ENCODE measurements at regions not wholly inside any gene's neighbourhood (a gene's known extent, or its start where the extent isn't known, plus 50 kb on each side); places are given as distances from the start of the nearest gene placed in this dataset.

DNA sequence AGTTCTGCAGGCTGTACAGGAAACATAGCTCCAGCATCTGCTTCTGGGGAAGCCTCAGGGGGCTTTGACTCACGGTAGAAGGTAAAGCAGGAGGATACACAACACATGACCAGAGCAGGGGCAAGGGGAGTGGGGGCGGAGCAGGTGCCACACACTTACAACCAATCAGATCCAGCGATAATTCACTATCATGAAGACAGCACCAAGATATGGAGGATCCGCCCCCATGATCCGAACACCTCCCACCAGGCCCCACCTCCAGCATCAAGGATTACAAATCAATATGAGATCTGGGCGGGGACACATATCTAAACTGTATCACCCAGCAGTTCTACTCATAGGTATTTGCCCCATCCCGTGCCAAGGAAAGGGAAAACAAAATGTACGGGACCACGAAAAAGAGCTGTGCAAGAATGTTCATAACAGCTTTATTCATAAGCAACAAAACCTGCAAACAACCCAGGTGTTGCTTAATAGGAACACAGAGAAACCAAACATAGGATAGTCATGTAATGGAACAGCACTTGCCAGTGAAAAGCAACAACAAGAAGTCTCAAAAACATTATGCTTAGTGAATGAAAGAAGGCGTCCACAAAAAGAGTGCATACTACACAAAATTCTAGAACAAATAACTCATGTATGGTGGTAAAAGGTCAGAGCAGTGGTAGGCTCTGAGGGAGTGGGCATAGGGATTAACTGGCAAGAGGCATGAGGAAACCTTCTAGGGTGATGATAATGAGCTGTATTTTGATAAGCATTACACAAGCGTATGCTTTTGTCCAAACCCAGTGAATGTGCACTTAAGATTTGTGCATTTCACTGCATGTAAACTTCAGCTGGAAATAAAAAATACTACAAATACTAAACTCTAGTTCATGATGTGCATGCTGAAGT, 130.9 kb upstream of the FAM9B start:
- Histone ChIP-seq H3K27ac (ENCODE audit: control insufficient read depth, insufficient read depth, low read length) (peak overlapping the region; percentile 1), H3K9me1 (ENCODE audit: control insufficient read depth, extremely low read depth, insufficient read depth, low read length) (no peaks in the 10 kb centered on the region), H3K4me1 (ENCODE audit: control insufficient read depth, extremely low read depth, insufficient read depth, low read length) (peaks cover 14% of the 10 kb centered on the region), H4K20me1 (ENCODE audit: control insufficient read depth, extremely low read depth, insufficient read depth, low read length) (no peaks in the 10 kb centered on the region), H3K9ac (ENCODE audit: control insufficient read depth, extremely low read depth, insufficient read depth, low read length) (no peak overlapping the region), H3K9me3 (ENCODE audit: control insufficient read depth, low read depth, low read length) (peaks cover 4% of the 10 kb centered on the region), H3K79me2 (ENCODE audit: control insufficient read depth, insufficient read depth, low read length) (no peaks in the 10 kb centered on the region), H3K4me2 (ENCODE audit: control insufficient read depth, extremely low read depth, insufficient read depth, low read depth, low read length) (no peak overlapping the region), H3K4me3 (ENCODE audit: control insufficient read depth in 2 of 3, extremely low read depth in 1 of 3, insufficient read depth in 2 of 3, low read depth in 1 of 3, low read length in 3 of 3) (no peak overlapping the region), H3K36me3 (ENCODE audit: control insufficient read depth in 2 of 2, extremely low read depth in 1 of 2, insufficient read depth in 2 of 2, low read length in 2 of 2) (no peaks in the 10 kb centered on the region), H2AFZ (ENCODE audit: control insufficient read depth, low read length) (no peak overlapping the region), H3K27me3 (ENCODE audit: control insufficient read depth, extremely low read depth, insufficient read depth, low read length) (no peaks in the 10 kb centered on the region)
- dilution Hi-C loops (cut with MboI; ENCODE audit: extremely low pct_ligation_motif_present, low sequenced_read_pairs): no loop called here
- TF ChIP-seq, protein P1, sequence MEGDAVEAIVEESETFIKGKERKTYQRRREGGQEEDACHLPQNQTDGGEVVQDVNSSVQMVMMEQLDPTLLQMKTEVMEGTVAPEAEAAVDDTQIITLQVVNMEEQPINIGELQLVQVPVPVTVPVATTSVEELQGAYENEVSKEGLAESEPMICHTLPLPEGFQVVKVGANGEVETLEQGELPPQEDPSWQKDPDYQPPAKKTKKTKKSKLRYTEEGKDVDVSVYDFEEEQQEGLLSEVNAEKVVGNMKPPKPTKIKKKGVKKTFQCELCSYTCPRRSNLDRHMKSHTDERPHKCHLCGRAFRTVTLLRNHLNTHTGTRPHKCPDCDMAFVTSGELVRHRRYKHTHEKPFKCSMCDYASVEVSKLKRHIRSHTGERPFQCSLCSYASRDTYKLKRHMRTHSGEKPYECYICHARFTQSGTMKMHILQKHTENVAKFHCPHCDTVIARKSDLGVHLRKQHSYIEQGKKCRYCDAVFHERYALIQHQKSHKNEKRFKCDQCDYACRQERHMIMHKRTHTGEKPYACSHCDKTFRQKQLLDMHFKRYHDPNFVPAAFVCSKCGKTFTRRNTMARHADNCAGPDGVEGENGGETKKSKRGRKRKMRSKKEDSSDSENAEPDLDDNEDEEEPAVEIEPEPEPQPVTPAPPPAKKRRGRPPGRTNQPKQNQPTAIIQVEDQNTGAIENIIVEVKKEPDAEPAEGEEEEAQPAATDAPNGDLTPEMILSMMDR (optimal IDR thresholded peaks at IDR 0.05 in 1 of 3, IDR thresholded peaks at IDR 0.05 in 1 of 3, conservative IDR thresholded peaks at IDR 0.05 in 1 of 3; ENCODE audit: extremely low read depth in 1 of 3, insufficient read depth in 2 of 3, low read length in 3 of 3): no peak
- TF ChIP-seq EZH2 (IDR thresholded peaks at IDR 0.05; ENCODE audit: low read length): no peak
- DNase-seq (ENCODE audit: low read depth, low spot score): no peak
- FAIRE-seq: peak; percentile 48

DNA sequence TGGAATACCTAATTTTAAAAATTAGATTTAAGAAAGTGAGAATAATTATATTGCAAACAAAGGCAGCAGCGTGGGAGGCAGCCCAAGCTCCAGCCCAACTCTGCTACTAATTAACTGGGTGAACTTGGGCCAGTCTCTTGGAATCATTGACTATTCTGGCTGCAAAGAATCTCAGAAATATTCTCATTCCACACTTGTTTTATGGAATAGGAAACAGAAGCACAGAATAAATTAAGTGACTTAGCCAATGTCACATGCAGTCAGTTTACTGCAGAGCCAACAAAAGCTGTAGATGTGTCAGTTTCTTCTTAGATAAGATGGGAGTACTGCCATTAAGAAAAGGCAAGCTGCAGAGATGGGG, 132.6 kb upstream of the FAM9B start:
- Histone ChIP-seq H3K79me2 (ENCODE audit: control insufficient read depth, insufficient read depth, low read length) (no peaks in the 10 kb centered on the region), H3K36me3 (ENCODE audit: control insufficient read depth in 2 of 2, extremely low read depth in 1 of 2, insufficient read depth in 2 of 2, low read length in 2 of 2) (no peaks in the 10 kb centered on the region), H3K9me3 (ENCODE audit: control insufficient read depth, low read depth, low read length) (peaks cover 4% of the 10 kb centered on the region), H3K4me2 (ENCODE audit: control insufficient read depth, extremely low read depth, insufficient read depth, low read depth, low read length) (no peak overlapping the region), H2AFZ (ENCODE audit: control insufficient read depth, low read length) (no peak overlapping the region), H3K4me3 (ENCODE audit: control insufficient read depth in 2 of 3, extremely low read depth in 1 of 3, insufficient read depth in 2 of 3, low read depth in 1 of 3, low read length in 3 of 3) (no peak overlapping the region), H3K27me3 (ENCODE audit: control insufficient read depth, extremely low read depth, insufficient read depth, low read length) (no peaks in the 10 kb centered on the region), H3K9ac (ENCODE audit: control insufficient read depth, extremely low read depth, insufficient read depth, low read length) (no peak overlapping the region), H3K9me1 (ENCODE audit: control insufficient read depth, extremely low read depth, insufficient read depth, low read length) (no peaks in the 10 kb centered on the region), H3K27ac (ENCODE audit: control insufficient read depth, insufficient read depth, low read length) (no peak overlapping the region), H4K20me1 (ENCODE audit: control insufficient read depth, extremely low read depth, insufficient read depth, low read length) (no peaks in the 10 kb centered on the region), H3K4me1 (ENCODE audit: control insufficient read depth, extremely low read depth, insufficient read depth, low read length) (peaks cover 14% of the 10 kb centered on the region)
- FAIRE-seq (no peak), DNase-seq (ENCODE audit: low read depth, low spot score) (no peak)
- dilution Hi-C loops (cut with MboI; ENCODE audit: extremely low pct_ligation_motif_present, low sequenced_read_pairs): no loop called here
- TF ChIP-seq, protein P1 (optimal IDR thresholded peaks at IDR 0.05 in 1 of 3, IDR thresholded peaks at IDR 0.05 in 1 of 3, conservative IDR thresholded peaks at IDR 0.05 in 1 of 3; ENCODE audit: extremely low read depth in 1 of 3, insufficient read depth in 2 of 3, low read length in 3 of 3): no peak
- no peak for TF ChIP-seq EZH2 (IDR thresholded peaks at IDR 0.05; ENCODE audit: low read length)

Measured in keratinocyte (primary cell).